Neutrophil (primary cell): ENCODE measurements at regions not wholly inside any gene's neighbourhood (a gene's known extent, or its start where the extent isn't known, plus 50 kb on each side); places are given as distances from the start of the nearest gene placed in this dataset.
A peak's percentile ranks its signal among the peaks of the same experiment; 100 is the strongest.
"Not testable (repeated sequence)": the region's sequence is repeated elsewhere in the genome, so short reads cannot be mapped to it uniquely, and the experiment has no call there.

Experiments
- H3K27ac ChIP-seq: fragments of 200-600 bp; sonication (generic); 2 replicates; pipeline ENCODE4 v1.5.1; 2016; ENCODE audit warnings: mild to moderate bottlenecking, moderate library complexity
- H3K27me3 ChIP-seq: fragments of 200-600 bp; sonication (generic); 2 replicates; pipeline ENCODE4 v1.6.0; 2016; ENCODE audit warnings: mild to moderate bottlenecking
- H3K36me3 ChIP-seq: fragments of 200-600 bp; sonication (generic); 2 replicates; pipeline ENCODE4 v1.5.1; 2017
- H3K4me1 ChIP-seq, 2 experiments: fragments of 200-600 bp in 1 of 2; sonication (generic) in 1 of 2; 1 replicate in 1 of 2; 2 replicates in 1 of 2; pipeline versions ENCODE4 v1.5.1 to v1.6.1; 2013 to 2016; ENCODE audit warnings: low read depth in 1 of 2, low read length in 1 of 2, mild to moderate bottlenecking in 1 of 2, moderate library complexity in 1 of 2; ENCODE audit not compliant: control insufficient read depth in 1 of 2, insufficient read depth in 1 of 2
- H3K4me3 ChIP-seq, 2 experiments: fragments of 200-600 bp in 1 of 2; sonication (generic) in 1 of 2; 1 replicate in 1 of 2; 2 replicates in 1 of 2; pipeline ENCODE4 v1.5.1; 2013 to 2016; ENCODE audit warnings: low read depth in 1 of 2, low read length in 1 of 2, mild to moderate bottlenecking in 1 of 2, moderate library complexity in 1 of 2
- H3K9me3 ChIP-seq: fragments of 200-600 bp; sonication (generic); 2 replicates; pipeline ENCODE4 v1.5.1; 2016
- CTCF ChIP-seq: fragments of 200-600 bp; sonication (generic); IDR thresholded peaks from 2 replicates; pipeline ENCODE4 v1.5.1; 2016; ENCODE audit warnings: antibody characterized with exemption

DNA sequence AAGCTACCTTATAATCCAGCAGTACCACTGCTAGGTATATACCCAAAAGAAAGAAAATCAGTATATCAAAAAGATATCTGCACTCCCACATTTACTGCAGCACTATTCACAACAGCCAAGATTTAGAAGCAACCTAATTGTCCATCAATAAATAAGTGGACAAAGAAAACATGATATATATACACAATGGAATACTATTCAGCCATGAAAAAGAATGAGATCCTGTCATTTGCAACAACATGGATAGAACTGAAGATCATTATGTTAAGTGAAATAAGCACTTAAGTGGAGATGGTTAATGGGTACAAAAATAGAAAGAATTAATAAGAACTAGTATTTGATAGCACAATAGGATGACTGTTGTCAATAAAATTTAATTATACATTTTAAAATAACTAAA is 90.7 kb upstream of the PKN2 start:
- peaks cover 23 to 28% of the 10 kb centered on the region in 2 experiments for H3K4me1 ChIP-seq
- no peak for TF ChIP-seq CTCF

GRCh38 chr1:88595355-88596002 is 88.6 kb upstream of the PKN2 start:
- Histone ChIP-seq H3K27ac (peak overlapping the region; percentile 17), H3K4me3 (no peak overlapping the region), H3K9me3 (peaks cover 7% of the 10 kb centered on the region), H3K27me3 (peaks cover 3% of the 10 kb centered on the region), H3K36me3 (no peaks in the 10 kb centered on the region), H3K4me1 (peaks cover 23 to 28% of the 10 kb centered on the region in 2 experiments)
- peak; percentile 40 for TF ChIP-seq CTCF

More for the DNA sequence above, 90.7 kb upstream of the PKN2 start:
- Histone ChIP-seq H3K27ac (no peak overlapping the region), H3K9me3 (peaks cover 7% of the 10 kb centered on the region), H3K27me3 (peaks cover 4% of the 10 kb centered on the region), H3K36me3 (no peaks in the 10 kb centered on the region), H3K4me3 (no peak overlapping the region)

DNA sequence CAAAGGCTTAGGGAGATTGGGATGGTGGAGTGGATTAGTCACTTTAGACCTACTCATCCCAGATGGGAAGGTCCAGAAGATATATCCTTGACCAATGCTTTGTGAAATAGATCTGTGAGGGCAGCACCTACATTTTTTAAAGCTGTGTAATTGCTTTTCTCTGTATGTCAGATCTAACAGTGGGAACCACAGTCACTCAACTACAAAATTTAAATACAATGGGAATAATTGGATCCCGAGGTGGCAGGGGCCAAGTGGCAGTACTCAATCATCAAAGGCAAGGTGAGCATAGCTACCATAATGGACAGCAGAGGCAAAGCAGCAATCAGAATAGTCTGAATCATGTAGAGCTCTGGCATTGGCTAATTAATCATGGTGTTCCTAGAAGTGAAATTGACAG is 86.1 kb upstream of the PKN2 start:
- not testable (repeated sequence) for H3K4me3 ChIP-seq, H3K27me3 ChIP-seq, H3K9me3 ChIP-seq, H3K27ac ChIP-seq, H3K36me3 ChIP-seq
- peaks cover 23 to 28% of the 10 kb centered on the region in 2 experiments for H3K4me1 ChIP-seq

- H3K4me1 ChIP-seq = peaks cover 12 to 23% of the 10 kb centered on the region in 2 experiments
- no peak overlapping the region for H3K4me3 ChIP-seq
- H3K27me3 ChIP-seq = no peaks in the 10 kb centered on the region
- H3K27ac ChIP-seq = no peak overlapping the region
- H3K36me3 ChIP-seq = no peaks in the 10 kb centered on the region
- TF ChIP-seq CTCF = no peak
- H3K9me3 ChIP-seq = no peaks in the 10 kb centered on the region
Measured at GRCh38 chr1:88608139-88608943, 75.7 kb upstream of the PKN2 start.

DNA sequence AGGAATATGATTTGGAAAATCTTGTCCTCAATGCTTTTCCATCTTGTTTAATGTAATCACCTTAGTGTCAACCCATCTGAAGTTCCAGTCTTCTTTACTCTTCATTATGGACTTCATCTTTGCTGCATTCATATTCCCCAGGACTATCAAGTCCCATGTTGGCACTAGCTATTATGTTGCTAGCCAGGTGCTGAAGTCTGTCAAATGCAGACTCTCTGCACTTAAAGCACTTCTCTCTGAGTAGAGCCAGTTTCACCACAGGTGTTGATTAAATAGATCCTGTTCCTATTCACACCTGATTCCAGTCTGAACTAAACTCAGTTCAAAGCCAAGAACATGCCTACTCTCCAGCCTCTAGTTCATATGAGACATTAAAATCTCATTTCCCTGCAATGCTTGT is 75.0 kb upstream of the PKN2 start:
- no peak for TF ChIP-seq CTCF
- Histone ChIP-seq H3K9me3 (no peaks in the 10 kb centered on the region), H3K36me3 (no peaks in the 10 kb centered on the region)

DNA sequence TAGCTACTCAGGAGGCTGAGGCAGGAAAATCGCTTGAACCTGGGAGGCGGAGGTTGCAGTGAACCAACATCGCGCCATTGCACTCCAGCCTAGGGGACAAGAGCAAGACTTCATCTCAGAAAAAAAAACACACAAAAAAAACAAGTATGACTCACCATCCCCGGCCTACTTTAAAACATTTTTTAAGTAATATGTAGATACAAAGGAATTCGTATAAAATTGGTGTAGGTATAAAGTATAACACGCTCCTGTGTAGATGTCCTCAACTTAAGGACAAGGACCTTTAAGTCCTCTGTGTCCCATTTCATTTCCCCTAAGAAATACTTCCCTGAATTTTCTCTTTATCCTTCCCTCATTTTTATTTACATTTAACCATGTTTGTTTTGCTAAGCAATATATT is 73.4 kb upstream of the PKN2 start:
- no peak for TF ChIP-seq CTCF
- no peaks in the 10 kb centered on the region for H3K9me3 ChIP-seq
- no peak overlapping the region for H3K4me3 ChIP-seq
- no peaks in the 10 kb centered on the region for H3K36me3 ChIP-seq
- H3K27me3 ChIP-seq = no peaks in the 10 kb centered on the region
- H3K4me1 ChIP-seq = peaks cover 0 to 3% of the 10 kb centered on the region in 2 experiments
- no peak overlapping the region for H3K27ac ChIP-seq

More for the DNA sequence above, 75.0 kb upstream of the PKN2 start:
- Histone ChIP-seq H3K27me3 (no peaks in the 10 kb centered on the region), H3K4me3 (no peak overlapping the region), H3K27ac (no peak overlapping the region), H3K4me1 (peaks cover 12 to 19% of the 10 kb centered on the region in 2 experiments)
